SW480 (cell line): ENCODE measurements at regions not wholly inside any gene's neighbourhood (a gene's known extent, or its start where the extent isn't known, plus 50 kb on each side); places are given as distances from the start of the nearest gene placed in this dataset.
A peak's percentile ranks its signal among the peaks of the same experiment; 100 is the strongest.

ENCODE experiments used
- DNase-seq: peaks from one replicate; pipeline ENCODE4 v3.0.0-alpha.2; 2016; ENCODE audit warnings: low spot score

DNA sequence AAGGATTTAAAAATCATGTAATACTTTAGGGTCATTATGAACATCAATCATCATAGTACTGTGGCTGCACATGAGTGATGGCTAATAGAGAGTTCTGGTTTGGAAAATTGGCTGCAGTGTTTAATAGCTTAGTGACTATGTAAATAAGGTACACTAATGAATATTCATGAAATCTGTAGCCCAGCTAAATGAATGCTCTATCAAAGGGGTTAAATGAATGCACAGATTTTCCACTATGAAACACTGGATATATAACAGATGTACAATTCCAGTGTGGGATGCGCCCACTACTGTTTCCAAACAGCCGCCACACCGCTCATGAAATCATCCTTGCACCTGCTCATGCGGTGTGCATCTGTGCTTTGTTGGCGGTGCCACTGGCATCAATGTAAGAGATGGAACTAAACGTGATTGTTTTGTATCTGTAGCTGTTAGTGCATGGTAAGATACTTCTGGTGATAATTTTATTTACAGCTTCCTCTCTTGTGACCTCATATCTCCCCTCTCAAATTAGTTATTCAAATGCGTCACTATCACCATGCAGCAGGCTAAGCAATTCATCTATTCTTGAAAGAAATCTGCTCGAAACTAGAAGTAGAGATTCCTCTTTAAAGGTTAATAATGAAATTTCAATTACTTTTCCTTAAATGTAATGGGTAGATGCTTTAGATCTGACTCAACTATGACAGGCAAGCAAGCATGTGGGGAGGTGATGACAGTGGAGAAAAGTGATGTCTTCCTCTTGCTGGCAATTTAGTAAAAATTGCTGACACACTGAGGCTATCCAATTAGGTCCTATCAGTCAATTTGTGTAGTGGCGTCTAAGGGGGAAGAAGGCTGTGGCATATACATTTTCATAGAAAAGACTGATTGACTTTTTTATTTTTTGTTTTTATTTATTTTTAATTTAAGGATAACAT is 433.6 kb downstream of the AEBP2 start:
- no peak for DNase-seq

DNA sequence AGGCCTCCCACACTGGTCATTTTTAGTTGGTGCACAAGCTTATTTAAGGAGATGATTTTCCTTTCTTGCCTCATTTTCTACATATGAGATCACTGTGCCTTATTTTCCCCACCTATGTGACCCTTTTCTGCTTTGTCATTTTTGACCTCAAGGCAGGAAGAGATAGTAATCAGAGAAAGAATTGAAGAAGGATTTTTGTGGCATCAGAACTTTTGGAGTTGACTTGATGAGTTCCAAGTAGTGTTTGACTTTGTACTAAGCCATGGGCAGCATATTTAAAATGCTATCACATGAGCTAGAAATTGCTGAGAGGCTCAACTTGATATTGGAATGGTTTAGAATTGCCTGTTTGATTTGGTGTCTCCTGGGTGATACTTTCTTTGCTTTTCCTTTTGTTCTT is 440.8 kb downstream of the AEBP2 start:
- DNase-seq: no peak

DNA sequence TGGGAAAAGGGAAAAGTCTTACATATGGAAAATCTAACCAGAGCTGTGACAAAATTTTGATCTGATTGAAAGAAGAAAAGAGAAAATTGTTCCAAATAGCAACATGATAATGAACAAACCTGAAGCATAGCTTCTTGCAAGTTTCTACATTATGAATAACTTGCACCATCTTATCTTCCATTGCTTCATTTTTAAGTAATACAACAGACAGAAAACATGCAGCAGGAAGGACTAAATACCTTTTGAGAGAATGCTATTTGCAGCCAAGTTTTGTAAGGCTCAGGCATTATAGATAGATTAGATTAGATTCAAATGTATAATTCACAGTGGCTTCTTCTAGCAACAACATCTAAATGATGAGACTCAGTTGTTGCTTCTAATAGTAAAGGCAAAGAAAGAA is 441.4 kb downstream of the AEBP2 start:
- DNase-seq: no peak

DNA sequence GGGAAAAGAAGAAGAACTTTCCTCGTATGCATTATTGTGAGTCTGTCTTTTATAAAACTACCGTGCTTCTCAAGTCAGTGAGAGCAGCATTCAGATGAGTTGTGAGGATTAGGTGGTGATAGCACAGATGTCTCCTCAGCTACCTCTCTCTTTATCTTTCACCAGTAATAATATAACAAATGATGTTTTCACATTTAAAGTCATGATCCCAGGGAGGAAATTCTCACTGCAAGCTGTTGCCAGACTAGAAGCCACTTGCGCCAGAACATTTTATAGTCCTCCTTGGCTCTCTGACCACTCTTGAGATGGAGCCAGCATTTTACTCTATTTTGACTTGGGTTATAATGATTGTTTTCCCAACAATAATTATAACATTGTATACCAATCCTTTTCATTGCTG is 443.1 kb downstream of the AEBP2 start:
- no peak for DNase-seq

DNA sequence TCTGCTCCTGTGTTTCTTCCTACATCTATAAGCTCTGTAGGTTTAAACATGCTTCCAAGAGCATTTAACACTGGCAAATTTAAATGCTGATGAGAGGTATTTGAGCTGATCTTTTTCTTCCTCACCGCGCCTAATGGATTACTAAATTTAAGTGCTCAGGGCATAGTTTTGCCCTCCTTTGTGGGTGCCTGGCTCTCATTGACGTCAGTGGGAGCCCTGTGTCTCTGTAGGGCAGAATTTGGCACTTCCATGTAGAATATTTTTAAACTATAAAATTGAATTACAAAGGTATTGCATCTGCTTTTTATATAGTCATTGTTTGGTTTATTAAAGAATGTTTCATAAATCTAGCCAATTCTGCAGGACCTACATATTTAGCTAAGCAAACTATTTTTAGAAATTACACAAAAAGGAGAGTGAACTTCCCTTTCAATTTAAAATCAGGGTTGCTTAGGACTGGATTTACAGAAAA is 444.8 kb downstream of the AEBP2 start:
- no peak for DNase-seq

DNA sequence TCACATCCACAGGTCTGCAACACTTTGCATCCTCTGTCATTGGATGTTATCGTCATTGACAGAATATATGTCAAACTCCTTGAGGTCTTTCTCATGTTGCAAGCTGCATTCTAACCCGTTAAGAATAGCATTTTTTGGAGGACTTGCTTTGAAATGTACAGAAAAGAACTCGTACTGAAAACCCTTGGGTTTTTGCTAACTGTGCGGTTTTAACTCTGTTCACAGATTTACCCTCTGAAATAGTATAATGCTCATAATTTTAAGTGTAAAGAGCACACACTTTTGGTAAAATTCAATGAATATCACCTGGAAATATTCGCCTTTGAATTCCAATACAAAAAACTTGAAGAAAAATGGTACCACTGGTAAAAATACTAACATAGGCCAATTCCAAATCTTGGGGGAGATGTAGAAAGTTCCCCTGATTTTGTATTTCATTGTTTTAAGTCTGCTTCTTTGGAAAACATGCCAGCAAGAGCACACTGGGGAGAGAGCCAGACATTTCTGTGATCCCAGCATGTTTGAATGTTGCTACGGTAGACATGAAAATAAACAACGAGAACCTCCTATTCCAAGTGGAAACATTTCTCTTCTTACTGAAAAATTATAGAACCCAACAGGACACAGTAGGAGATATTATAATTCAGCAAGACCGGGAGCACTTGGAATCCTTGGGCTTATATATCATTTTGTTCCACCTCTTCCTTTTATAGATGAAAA is 446.0 kb downstream of the AEBP2 start:
- no peak for DNase-seq

DNA sequence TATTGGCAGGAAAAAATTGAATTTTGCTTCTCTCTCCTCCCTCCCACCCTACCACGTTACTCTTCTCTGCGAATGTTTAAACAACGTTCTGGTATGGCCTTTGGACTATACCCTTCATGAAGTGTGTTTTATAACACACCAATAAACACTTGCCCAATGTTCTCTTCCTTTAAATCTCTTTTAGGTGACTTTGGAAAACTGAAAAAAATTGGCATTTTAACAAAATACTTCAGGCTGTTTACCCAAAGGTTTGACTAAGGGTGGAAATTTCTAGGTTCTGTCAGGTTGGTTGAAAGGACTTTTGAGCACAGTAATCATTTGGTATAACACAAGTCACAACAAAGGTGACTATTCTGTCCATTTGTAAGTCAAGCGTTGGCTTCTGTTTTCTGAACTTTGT is 446.8 kb downstream of the AEBP2 start:
- no peak for DNase-seq

DNA sequence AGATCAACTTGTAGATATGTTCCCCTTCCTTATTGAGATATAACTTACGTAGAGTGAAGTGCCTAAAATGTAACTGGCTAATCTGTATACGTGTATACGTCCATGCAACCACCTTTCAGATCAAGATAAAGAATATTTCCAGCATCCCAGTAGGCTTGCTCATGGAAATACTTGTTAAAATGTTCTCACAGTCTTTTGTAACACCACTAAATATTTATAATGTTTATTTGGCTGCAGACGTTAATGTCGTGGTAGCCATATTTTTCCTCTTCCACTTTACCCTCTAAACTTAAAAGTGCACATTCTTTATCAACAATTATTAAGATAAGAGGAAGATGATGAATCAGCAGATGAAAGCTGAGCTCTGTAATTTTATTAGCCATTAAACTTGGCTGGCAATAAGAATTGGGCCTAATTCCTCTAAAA is 447.4 kb downstream of the AEBP2 start:
- DNase-seq: no peak

DNA sequence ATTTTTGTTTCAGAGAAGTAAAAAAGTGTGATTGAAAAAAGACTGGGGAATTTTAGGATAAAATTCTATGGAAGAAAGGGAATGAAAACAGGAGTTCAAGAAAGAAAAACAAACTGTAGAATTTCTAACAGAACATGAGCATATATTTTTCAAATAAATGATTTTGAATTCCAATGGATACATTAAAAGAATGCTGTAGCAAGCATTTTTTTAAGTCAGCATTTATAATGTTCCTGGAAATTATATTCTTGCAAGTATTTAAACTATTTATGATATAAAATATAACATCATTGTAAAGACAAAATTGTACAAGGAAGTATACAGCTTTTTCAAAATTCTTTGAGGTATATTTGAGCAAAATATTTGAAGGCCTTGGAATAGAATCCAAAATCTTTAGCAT is 450.7 kb downstream of the AEBP2 start:
- no peak for DNase-seq

DNA sequence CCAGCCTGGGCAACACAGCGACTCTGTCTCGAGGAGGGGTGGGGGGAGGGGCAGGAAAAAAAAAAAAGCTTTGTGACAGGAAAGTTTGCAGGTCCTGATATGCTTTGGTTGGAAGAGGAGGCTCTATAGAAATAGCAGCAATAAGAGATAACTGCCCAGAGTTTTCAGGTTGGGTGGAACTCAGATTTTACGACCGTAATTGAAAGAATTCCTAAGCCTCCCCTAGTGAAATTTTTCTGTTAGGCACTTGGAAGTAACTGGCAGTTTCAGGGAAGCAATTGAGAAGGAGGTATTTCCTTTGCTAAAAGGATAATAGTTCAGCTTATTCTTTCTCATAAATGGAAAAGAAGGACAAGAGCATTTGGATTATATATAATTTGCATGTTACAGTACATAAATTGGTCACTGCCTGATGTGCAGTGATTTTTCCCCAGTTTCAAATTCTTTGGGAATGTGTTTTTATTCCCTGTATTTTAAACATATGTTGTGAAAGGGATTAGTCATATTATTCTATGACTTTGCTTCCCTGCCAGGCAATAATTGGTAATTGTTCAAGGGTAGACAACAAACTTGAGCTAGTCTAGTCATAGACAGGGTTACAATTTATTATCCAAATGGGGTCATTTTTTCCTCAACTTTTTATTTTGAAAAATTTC is 452.8 kb downstream of the AEBP2 start:
- DNase-seq: no peak

DNA sequence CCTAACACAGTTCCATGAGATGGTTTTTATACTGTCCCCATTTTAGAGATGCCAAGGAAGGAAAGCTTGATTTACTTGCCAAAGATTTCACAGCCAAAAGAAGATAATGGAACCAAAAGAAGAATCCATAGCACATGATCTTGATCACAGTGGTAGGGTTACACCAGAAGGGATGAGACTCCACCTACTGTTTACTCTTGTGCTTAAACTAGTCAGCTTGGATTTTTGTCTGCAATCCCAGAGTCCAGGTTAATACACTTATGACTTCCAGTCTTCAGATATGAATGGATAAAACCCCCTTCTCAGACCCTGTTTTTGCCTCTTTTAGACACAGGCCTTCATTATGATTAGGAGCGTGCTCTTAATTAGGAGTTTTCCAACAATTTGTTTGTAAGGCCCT is 454.2 kb downstream of the AEBP2 start:
- peak; percentile 20 for DNase-seq

DNA sequence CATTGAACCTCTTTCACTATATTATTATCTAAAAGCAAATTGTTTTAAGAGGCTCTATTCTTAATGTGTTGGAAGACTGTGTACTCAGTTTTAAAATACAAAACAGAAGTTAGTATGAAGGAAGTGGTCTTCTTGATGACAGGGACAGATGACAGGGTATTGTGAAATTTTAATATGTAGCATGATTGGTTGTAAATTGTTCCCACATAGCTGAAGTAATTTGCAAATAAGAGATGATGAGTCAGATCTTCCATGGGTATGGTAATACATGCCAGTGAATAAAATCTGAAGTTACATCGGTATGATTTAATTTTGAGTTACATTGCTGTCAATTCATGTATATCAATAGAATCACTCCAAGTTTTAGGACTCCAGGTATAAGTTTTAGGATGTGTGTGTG is 454.8 kb downstream of the AEBP2 start:
- DNase-seq: peak; percentile 25

DNA sequence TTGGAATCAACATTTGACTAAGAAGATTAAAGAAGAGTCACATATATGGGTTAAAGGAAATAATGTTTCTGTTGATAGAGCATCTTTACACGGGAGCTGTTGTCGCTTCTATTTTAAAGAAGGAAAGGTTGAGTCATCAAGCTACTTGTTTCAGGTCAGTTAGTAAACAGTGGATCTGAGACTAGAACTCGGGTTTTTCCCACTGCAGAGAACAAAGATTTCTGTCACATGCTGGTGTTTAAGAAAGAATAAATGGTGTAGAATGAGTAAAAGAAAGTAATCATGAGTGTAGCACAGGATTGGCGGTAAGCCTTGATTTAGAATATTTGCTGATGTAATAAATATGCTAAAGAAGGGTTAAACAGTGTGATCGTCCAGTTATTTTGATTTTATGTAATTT is 455.5 kb downstream of the AEBP2 start:
- DNase-seq: no peak

DNA sequence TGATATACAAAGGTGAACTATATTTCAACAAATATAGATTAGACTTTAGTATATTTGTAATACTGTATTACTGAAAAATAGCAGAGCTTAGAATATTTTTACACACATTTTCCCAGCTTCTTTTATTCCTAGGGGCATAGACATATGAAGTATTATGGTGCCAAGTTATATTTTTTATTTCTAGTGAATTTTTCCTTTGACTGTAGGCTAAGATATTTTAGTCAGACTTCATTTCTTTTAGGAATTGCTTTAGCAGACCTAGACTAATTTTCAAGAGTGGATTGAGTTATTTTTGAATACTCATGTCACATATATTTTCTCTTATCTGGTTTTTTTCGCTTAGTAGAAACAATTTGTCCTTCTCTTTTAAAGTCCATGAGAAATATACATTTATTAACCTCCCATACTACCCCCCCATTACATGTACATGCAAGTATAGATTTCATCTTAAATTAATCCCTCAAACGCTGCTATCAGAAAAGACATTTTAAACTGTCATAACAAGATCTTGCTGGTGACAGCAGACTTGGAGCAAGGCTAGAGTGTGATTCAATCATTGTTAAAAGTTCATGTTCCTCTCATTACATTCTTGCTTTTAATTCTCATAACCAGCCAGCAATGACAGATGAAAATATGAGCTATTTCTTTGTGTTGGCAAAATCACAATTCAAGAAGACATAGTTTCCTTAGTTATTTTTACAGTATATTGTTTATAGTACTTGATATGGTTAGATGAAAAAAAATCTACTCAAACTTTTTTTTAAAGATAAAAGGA is 456.1 kb downstream of the AEBP2 start:
- no peak for DNase-seq

DNA sequence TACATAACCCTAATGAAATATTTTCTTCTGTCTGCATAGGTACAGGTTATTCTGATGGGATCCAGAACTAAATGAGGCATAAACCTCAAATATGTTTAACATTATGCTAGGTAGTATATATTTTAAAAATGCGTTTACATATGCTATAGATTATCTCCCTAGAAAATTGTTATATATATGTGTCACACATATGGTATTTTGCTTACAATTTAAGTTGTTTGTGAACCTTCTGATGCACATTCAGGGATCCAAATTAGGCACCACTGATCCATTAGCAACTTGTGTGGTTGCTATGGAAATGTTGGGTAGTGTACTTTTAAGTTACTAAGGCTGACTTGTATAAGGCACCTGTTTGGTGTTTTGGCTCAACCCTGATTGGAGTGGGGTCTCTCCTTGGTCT is 456.7 kb downstream of the AEBP2 start:
- no peak for DNase-seq

DNA sequence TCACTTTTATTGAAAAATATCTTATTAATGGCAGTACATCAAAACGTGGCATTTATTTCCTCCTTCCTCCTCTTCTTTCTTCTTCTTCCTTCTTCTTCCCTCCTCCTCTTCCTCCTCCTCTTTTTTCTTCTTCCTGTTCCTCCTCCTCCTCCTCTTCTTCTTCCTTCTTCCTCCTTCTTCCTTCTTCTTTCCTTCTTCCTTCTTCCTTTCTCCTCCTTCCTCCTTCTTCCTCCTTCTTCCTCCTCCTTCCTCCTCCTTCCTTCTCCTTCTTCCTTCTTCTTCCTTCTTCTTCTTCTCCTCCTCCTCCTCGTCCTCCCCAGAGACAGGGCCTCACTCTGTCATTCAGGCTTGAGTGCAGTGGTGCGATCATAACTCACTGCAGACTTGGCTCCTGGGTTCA is 457.2 kb downstream of the AEBP2 start:
- no peak for DNase-seq

DNA sequence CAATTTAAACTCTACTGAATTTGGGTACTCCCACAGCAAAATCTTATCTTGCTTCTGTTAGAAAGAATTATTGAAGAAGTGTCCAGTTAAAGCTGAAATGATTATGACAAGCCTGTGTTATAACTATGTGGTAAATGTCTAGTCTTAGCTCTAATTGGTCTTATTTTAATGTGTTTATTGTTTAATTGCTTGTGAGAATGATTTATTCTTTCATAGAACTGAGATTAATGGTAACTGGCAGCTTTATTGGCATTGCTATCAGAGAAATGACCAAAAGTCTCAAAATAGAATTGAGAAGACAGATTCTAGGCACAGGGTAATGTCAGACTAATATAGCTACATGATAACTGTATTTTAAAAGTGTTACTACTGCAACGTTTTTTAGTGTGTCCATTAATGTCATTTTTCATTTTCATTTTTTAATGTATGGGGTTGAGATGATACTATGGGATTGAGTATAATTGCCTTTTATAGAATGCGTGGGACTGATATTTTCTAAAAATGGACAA is 458.7 kb downstream of the AEBP2 start:
- no peak for DNase-seq

DNA sequence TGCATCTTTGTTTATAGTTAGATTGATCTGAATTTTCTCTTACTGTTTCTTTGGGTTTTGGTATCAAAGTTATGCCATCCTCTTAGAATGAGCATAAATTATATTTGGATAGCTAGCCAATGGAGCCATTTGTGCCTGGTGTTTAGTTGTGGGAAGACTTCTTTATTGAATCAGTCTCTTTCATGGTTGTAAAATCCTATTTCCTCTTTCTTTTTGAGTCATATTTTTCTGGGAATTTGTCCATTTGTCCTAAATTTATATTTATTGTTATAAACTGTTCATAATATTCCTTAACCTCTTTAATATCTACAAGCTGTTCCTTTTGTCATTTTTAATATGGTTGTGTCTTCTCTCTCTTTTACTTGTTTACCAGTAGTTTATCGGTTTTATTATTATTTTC is 462.5 kb downstream of the AEBP2 start:
- DNase-seq: no peak

DNA sequence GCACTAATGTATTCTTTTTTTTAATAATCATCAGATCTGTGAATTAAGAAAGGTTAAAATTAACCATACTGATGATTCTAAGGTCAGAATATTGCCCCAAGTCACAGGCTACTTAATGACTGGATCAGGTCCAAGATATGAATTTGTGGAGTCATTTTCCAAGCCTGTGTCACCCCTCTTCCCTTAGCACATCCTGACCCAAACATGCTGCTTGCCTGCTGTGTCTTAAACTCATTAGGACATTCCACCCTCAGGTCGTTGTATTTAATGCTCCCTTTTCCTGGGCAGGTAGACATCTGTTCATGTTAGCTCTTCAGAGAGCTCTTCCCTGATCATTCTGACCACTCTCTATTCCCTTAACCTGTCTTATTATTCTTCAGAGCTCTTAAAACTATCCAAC is 463.5 kb upstream of the PDE3A start:
- DNase-seq: no peak

DNA sequence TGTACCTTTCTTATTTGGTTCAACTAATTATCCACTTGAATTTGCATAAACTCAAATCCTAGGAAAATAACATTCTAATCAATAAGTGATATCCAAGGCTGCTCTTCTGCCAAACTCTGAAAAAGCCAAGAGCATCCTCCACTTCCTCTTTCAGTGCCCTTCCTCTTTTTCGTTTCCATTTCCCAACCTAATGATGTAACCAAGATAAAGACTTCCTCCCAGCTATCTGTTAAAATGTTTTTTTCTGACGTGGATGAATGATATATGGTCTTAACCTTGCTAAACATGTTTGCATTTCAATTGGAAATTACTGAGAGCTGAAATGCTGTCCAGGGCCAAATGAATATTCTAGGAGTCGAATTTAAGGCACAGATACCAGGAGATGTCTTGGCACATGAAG is 459.5 kb upstream of the PDE3A start:
- no peak for DNase-seq

DNA sequence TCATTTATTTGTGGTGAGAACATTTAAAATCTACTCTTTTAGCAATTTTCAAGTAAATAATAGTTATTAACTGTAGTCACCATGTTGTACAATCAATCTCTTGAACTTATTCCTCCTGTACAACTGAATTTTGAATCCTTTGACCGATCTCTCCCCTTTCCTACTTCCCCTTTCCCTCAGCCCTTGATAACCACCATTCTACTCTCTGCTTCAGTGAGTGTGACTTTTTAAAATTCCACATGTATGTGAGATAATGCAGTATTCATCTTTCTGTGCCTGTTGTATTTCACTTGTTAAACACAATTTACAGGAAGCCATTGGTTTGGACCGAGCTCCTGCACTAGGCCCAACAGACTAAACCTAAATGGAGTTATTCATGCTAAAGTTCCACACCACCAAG is 458.9 kb upstream of the PDE3A start:
- DNase-seq: no peak

DNA sequence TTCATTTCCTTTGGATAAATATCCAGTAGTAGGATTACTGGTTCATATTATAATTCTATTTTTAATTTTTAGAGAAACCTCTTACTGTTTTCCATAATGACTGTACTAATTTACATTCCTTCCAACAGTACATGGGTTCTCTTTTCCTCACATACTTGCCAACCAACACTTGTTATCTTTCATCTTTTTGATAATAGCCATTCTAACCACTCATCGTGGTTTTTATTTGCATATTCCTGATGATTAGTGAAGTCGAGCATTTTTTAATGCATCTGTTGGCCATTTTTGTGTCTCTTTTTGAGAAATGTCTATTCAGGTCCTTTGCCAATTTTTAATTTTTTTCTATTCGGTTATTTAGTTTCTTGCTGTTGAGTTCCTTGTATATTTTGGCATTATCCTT is 457.7 kb upstream of the PDE3A start:
- DNase-seq: no peak
